Endothelial cell (in vitro differentiated cells): ENCODE measurements at regions not wholly inside any gene's neighbourhood (a gene's known extent, or its start where the extent isn't known, plus 50 kb on each side); places are given as distances from the start of the nearest gene placed in this dataset.

Experiments
- DNase-seq: peaks from one replicate; pipeline ENCODE4 v3.0.0; 2021; ENCODE audit warnings: low spot score
- H3K27ac Mint-ChIP-seq: one replicate; pipeline ENCODE4 v1.8.0; 2021; ENCODE audit warnings: mixed read lengths, inconsistent platforms; ENCODE audit not compliant: unreplicated experiment
- H3K27me3 Mint-ChIP-seq: one replicate; pipeline ENCODE4 v1.8.0; 2021; ENCODE audit warnings: mild to moderate bottlenecking, moderate library complexity, mixed read lengths, inconsistent platforms; ENCODE audit not compliant: unreplicated experiment
- H3K36me3 Mint-ChIP-seq: one replicate; pipeline ENCODE4 v1.8.0; 2021; ENCODE audit warnings: mild to moderate bottlenecking, low read depth, mixed read lengths, inconsistent platforms; ENCODE audit not compliant: unreplicated experiment
- H3K4me1 Mint-ChIP-seq: one replicate; pipeline ENCODE4 v1.8.0; 2021; ENCODE audit warnings: mild to moderate bottlenecking, mixed read lengths, inconsistent platforms; ENCODE audit not compliant: unreplicated experiment
- H3K4me3 Mint-ChIP-seq: one replicate; pipeline ENCODE4 v1.8.0; 2021; ENCODE audit warnings: mild to moderate bottlenecking, mixed read lengths, inconsistent platforms; ENCODE audit not compliant: unreplicated experiment
- H3K9me3 Mint-ChIP-seq: one replicate; pipeline ENCODE4 v1.8.0; 2021; ENCODE audit warnings: mixed read lengths, inconsistent platforms; ENCODE audit not compliant: unreplicated experiment
- TF ChIP-seq, protein P1 (sequence below): fragments of 200-600 bp; sonication (generic); IDR thresholded peaks from one replicate; pipeline ENCODE4 v1.5.0; 2021; ENCODE audit warnings: antibody characterized with exemption; ENCODE audit not compliant: unreplicated experiment

DNA sequence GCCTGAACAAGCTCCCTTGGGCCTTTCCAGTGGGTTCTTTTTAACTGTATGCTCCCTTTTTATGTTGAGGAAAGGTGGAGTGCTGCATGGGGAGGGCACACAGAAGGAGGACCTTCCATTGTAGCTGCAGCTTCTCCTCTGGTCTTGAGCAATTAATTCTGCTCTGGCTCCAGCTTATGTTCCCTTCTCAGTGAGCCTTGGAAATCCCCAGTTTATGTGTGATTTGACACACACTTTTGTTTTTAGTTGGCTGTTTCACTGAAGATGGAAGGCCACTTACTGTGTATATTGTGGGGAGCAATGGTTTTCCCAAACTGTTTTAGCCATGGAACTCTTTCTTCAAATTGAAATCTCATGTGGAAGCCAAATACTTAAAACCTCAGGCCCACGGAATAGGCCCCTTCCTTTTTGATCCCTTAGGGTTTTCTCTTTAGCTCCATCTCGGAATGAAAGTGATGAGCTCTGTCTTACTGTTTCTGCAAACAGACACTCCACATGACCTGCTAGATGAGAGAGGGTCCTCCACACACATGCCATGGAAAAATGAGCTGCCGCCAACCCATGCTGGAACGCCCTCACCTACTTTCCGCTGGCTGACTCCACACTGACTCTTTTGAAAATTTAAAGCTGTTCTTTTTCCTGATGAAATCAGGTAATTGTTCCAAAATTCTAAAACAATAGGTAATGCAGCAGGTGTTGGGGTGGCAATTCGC lies 280.9 kb upstream of the SIX2 start:
- H3K27me3 Mint-ChIP-seq = peaks cover 2% of the 10 kb centered on the region
- H3K36me3 Mint-ChIP-seq = no peaks in the 10 kb centered on the region
- H3K27ac Mint-ChIP-seq = no peak overlapping the region
- TF ChIP-seq, protein P1, sequence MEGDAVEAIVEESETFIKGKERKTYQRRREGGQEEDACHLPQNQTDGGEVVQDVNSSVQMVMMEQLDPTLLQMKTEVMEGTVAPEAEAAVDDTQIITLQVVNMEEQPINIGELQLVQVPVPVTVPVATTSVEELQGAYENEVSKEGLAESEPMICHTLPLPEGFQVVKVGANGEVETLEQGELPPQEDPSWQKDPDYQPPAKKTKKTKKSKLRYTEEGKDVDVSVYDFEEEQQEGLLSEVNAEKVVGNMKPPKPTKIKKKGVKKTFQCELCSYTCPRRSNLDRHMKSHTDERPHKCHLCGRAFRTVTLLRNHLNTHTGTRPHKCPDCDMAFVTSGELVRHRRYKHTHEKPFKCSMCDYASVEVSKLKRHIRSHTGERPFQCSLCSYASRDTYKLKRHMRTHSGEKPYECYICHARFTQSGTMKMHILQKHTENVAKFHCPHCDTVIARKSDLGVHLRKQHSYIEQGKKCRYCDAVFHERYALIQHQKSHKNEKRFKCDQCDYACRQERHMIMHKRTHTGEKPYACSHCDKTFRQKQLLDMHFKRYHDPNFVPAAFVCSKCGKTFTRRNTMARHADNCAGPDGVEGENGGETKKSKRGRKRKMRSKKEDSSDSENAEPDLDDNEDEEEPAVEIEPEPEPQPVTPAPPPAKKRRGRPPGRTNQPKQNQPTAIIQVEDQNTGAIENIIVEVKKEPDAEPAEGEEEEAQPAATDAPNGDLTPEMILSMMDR = no peak
- H3K9me3 Mint-ChIP-seq = no peaks in the 10 kb centered on the region
- no peak overlapping the region for H3K4me3 Mint-ChIP-seq
- no peaks in the 10 kb centered on the region for H3K4me1 Mint-ChIP-seq
- no peak for DNase-seq

DNA sequence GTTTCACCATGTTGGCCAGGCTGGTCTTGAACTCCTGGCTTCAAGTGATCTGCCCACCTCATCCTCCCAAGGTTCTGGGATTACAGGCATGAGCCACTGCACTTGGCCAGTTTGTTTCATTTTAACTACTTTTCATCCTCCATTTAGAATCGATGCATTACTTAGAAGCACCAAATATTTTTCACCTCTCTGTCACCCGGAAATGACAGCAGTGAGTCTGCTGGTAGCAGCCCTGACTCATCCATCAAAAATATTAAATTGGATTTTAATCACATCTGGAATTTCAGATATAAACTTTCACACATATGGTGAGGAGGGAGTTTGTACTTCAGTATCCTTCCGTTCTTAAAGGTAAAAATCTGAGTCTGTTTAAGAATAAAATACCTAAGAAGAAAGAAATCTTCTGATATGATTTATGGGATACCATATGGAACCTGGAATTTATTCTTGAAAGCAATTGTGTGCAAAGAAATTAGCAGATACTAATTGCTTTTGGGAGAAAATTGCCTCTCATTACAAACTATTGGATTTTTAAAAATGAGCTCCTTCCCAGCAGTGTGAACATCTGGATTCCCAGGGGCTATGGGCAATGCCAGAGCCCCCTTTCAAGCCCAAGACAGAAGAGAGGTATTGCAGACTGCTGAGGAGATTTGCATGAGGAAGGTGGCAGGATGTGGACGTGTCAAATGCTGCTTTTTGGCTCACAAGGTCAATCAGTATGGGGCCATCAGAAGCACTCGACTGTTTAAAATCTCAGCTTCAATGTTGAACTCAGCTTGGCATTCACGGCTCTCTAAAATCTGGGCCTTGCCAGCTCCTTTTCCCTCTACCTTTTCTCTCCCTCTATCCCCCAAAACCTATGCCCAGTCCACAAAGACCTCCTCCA lies 279.5 kb upstream of the SIX2 start:
- no peak overlapping the region for H3K4me3 Mint-ChIP-seq
- H3K4me1 Mint-ChIP-seq = no peaks in the 10 kb centered on the region
- DNase-seq = no peak
- no peaks in the 10 kb centered on the region for H3K36me3 Mint-ChIP-seq
- peaks cover 2% of the 10 kb centered on the region for H3K27me3 Mint-ChIP-seq
- TF ChIP-seq, protein P1 = no peak
- no peak overlapping the region for H3K27ac Mint-ChIP-seq
- H3K9me3 Mint-ChIP-seq = no peaks in the 10 kb centered on the region

DNA sequence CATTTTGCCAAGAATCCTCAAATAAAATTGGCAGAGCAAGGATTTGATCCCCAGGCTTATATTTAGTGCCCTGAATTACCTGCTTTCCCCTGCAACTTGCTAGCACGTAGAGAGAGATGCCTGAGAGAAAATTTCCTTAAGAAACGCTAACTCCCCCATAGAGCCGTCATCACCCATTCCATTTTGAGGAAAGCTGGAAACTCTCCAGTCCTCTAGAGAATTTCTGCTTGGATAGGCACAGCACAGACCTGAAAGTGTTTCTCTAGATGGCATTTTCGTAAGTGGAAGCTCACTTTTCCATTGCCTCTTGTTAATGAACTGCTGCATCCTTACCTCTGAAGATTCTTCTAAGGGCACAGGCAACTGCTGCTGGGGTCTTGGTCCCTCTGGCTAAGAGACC lies 277.8 kb upstream of the SIX2 start:
- peaks cover 2% of the 10 kb centered on the region for H3K27me3 Mint-ChIP-seq
- no peaks in the 10 kb centered on the region for H3K9me3 Mint-ChIP-seq
- DNase-seq = no peak
- H3K36me3 Mint-ChIP-seq = no peaks in the 10 kb centered on the region
- H3K27ac Mint-ChIP-seq = no peak overlapping the region
- H3K4me3 Mint-ChIP-seq = no peak overlapping the region
- TF ChIP-seq, protein P1 = no peak
- H3K4me1 Mint-ChIP-seq = no peaks in the 10 kb centered on the region

DNA sequence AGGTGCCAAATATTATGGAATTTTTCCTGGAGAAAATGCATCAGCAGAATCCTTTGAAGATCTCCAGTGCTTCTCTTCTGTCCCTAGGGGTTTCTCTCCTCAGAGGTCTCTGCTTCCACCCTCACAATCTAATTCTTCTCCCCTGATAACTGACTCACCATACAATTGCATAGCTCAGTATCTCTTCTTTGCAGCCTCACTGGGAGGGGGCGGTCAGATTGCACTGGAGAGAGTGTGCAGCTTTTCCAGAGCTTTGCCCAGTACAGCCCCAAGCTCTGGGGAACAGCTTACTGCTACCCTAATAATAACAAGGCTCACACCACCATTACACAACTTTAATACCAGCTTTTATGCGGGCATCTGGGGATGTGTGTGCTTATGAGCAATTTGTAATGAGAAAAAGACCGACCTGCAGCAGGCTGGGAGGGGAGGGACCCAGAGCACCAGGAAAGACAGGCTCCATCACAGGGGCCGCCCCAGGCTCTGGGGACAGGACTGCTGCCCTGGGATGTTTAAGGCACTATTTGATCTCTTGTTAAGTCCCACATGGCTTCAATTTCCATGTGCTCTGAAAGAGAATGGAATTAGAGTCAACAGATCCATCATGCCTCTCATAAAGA lies 276.6 kb upstream of the SIX2 start:
- Mint-ChIP-seq H3K36me3 (no peaks in the 10 kb centered on the region), H3K4me3 (no peak overlapping the region), H3K27me3 (peaks cover 2% of the 10 kb centered on the region), H3K27ac (no peak overlapping the region), H3K9me3 (no peaks in the 10 kb centered on the region), H3K4me1 (no peaks in the 10 kb centered on the region)
- TF ChIP-seq, protein P1 = no peak
- no peak for DNase-seq
